ENCODE measurements at regions not wholly inside any gene's neighbourhood (a gene's known extent, or its start where the extent isn't known, plus 50 kb on each side); places are given as distances from the start of the nearest gene placed in this dataset.
"Not testable (repeated sequence)": the region's sequence is repeated elsewhere in the genome, so short reads cannot be mapped to it uniquely, and the experiment has no call there.

GRCh38 chr13:26484196-26484595, 73.3 kb upstream of the WASF3 start:
- no peak for DNase-seq

GRCh38 chr13:26485288-26485687, 72.2 kb upstream of the WASF3 start:
- DNase-seq, result no peak

- DNase-seq, result no peak
These were observed 71.7 kb upstream of the WASF3 start for GRCh38 chr13:26485786-26486185.

DNA sequence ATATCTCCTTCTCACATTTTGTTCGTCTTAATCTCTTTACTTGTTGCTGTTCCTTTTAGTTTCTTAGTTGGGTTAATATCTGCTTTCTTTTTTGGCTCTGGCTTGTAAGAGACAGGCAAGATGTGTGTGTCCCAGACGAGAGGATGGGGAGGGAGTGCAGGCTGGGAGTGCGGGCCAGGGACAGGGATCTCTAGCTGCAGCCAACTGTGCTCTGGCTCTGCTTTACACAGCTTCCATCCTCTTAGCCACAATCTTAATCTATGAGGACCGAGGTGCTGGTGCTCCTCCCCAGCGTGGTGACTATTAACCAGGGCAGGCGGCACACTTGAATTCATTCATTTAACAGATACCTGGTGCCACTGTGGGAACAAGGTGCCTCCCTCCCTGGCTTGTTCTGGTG, 70.9 kb upstream of the WASF3 start:
- no peak for DNase-seq

DNA sequence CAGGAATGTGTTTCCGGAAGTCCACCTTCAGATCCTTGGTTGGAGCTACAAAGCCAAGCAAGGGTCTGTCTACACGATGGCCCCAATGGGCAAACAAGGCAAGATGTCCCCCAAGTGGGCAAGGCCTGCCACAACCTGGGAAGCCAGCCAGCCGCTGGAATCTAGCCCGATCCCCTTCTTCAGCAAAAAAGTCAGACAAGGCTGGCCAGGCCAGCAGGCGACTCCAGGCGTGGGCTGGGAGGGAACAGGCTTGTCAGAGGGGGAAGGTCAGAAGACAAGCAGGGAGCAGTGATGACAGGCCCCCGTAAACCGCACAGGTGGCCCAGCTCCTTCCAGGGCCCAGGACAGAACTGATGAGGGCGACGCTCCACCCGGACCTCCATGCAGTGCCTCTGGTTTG, 69.7 kb upstream of the WASF3 start:
- no peak for DNase-seq

DNA sequence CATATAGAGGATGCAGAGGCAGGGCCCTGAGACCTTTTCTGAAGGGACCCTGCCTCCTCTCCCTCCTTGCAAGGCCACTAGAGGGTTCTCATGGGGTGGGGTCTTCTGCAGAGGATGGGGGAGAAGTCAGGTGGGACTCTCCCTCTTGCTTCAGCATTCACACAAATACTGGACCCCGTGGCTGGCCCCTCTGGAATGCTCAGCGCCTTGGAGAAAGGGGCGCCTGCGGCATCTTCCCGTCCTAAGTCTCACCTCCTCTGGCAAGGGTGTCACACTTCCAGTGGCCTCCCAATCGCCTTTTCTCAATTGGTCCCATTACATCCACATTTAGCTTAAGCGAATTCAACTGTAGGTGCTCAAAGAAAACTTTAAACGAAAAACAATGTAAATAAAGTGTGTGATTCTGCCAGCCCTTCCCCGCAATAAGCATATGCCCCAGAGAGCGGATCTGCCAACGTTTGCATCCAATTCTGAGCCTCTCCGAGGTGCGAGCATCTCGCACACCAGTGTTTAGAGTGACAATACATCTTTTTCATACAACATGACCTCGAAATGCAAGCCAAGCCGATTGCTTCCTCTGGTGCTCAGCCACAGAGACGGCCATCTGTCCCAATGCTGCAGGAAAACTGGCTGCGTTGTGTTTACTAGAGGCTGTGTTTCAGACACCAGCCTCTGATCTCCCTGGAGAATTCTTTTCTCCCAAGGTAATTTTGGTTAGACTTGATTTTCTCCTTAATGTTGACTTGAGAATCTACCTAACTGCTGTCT, 69.1 kb upstream of the WASF3 start:
- no peak for DNase-seq

DNA sequence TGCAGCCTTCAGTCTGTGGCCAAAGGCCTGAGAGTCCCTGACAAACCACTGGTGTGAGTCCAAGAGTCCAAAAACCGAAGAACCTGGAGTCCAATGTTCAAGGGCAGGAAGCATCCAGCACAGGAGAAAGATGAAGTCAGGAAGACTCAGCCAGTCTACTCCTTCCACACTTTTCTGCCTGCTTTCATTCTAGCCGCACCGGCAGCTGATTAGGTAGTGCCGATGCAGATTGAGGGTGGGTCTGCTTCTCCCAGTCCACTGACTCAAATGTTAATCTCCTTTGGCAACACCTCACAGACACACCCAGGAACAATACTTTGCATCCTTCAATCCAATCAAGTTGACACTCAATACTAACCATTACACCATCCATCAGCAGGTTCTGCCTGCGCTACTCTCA, 65.2 kb upstream of the WASF3 start:
- not testable (repeated sequence) for DNase-seq

DNA sequence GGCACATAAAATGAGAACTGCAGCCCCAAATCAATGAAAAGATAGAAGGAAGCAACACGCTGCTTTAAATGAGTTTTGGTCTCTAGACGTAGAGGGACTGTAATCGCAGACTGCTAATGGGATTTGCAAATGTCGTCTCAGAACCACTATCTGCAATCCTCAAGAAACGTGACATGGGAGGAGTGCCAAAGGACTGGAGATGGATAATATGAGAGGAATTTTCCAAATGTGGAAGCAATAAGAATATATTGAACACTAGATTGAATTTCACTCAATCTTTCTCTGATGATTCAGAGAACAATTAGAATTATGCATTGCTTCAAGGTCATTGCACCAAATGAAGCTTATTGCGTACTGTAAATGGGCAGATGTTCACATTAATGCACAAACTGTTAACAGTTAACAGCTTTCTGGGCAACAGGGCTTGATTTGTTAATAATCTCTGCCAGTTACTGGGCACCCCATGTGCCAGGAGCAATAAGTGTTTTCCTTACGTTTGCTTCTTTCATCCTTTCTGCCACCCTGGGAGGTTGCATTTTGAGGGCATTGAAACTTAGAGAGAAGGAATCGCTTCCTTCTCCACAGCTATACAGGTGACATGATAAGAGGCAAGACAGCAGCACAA, 62.8 kb upstream of the WASF3 start:
- DNase-seq, result no peak

GRCh38 chr13:26495750-26496149, 61.7 kb upstream of the WASF3 start:
- no peak for DNase-seq

DNA sequence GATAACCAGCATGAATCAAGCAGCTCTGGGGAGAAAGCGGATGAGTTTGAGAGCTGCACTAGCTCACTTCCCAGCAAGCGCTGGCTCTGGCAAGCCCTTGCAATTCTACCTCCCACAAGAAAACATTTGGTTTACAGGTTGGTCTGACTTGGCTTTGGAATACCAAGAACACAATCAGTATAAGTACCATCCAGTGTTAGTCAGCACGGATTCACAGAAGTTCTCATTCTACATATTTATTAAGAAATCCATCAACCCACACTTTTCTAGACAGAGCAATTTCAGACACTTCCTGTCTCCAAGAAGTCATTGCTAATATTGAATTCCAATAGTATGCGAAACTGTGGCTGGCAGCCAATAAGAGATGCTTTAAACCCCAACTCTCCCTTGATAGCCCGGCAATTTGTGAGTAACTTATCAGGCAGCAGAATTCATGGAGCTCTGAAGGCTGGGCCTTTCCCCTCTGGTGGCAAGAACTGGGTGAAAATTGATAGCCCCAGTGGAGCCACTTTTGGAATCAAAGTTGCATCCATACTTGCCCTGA, 59.4 kb upstream of the WASF3 start:
- no peak for DNase-seq

DNA sequence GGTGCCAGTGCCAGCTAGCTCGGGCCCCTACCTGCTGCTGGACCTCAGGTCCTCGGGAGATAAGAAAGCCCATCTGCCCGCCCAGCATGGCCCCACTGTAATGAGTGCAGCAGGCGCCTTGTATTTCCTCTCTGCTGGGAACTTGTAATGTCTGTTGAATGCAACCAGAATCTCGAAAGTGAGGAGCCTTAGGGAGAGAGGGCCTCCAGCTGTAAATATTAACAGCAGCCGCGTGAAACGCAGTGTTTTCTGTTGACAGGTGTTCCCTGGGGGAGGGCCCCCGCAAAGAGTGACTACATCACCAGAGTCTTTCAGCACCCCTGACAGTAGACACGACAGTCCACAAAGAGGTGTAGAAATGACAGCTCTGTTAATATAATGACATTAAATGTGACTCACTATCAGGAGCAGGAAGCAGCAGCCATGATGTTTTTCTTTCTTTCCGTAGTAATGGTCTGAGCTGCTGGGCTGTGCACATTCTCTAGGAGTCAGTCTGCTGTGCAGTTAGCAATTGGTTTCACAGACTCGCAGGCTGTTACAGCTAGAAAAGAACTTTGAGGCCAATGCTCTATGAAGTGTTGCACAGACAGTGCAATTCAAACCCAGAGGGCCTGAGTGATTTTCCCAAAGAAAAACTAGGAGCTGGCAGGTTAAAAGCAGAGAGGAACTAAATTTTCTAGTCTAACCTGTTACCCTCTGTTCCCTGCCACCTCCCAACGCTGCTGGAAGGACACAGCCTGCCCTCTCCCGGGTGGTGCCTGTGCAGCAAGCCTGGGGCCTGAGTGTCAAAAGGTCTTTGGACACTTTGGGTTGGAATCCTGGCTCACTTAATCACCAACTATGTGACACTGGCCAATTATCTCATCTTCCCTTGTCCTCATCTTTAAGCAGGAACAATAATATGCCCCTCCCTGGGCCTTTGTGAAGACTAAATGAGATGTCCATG, 58.6 kb upstream of the WASF3 start:
- no peak for DNase-seq

DNA sequence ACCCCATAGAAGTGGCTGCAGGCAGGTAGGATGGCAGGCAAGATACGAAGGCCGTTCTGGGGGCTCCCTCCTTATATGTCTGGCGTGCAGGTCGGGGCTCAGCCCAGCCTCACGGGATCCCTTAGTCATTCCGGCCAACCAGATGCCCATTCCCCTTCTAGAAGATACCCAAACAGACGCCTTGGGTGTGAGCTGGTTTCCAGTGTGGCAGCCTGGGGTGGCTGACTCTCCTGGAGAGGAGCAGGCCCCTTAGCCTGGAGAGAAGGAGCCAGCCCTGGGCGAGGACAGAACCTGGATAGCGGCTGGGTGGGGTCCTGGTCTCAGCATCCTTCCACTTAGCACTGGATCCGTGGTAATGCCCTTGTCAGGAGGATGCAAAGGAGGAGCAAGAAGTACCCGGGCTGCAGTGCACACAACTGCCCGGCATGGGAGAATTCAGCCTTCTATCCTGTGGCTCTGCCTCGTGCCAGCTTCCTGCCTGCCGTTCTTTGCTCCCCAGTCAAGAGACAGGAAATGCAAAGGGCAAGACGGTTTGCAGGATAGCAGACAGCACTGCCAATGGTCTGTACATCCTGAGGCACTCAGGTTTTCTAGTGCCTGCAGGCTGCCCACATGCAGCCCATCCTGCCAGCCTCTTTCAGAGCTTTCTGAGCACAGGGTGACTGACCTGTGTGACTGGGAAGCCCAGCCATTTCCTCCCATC, 56.7 kb upstream of the WASF3 start:
- no peak for DNase-seq

- no peak for DNase-seq
These were observed 55.8 kb upstream of the WASF3 start for GRCh38 chr13:26501641-26502040.

GRCh38 chr13:26502826-26503225, 54.7 kb upstream of the WASF3 start:
- peak; percentile 7 for DNase-seq

DNA sequence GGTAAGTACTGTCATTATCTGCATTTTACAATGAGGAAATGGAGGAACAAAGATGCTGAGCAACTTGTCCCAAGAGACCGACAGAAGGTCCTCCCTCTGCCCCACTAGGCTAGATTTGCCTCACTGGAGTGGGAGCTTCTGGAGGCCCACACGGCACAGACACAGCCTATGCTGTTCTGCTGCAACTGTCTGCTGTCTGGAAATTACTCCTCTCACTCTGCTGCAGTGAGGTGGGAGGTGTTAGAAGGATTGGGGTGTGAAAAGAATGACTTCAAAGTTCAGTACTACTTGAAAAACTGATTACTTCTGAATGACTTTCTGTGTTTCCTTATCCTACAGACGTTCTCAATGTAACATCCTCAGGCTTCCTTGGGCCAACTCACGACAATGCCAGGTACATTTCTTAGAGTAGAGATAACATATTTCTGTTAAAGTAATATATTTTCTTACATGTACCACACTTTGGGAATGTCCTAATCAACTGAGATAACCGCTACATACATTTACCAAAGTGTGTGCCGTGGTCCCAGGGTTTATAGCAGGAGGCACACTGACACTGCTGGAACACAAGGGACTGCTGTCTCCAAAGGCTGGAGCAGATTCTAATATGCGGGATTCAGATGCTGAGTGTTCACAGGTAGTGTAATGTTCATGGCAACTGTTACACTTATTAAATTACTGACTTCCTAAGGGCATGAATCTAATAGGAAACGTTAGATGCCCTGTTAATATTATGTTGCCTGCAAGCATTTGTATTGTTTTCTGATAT, 53.5 kb upstream of the WASF3 start:
- DNase-seq, result no peak

Measured in activated gamma-delta T cell treated with Interleukin-2 at 50 U/mL for 16 hours (primary cell).